ENCODE measurements at regions not wholly inside any gene's neighbourhood (a gene's known extent, or its start where the extent isn't known, plus 50 kb on each side); places are given as distances from the start of the nearest gene placed in this dataset.

GRCh38 chr12:90899456-90900182 is 55.4 kb downstream of the CCER1 start:
- H3K9me2 ChIP-seq (ENCODE audit: insufficient read depth, low read length) = no peaks in the 10 kb centered on the region
- H3K36me3 ChIP-seq (ENCODE audit: insufficient read depth, low read length) = no peaks in the 10 kb centered on the region
- no peak overlapping the region for H2AFZ ChIP-seq (ENCODE audit: low read depth, low read length)
- H3K4me3 ChIP-seq (ENCODE audit: low read length) = no peak overlapping the region
- no peaks in the 10 kb centered on the region for H3F3A ChIP-seq (ENCODE audit: insufficient read depth, low read length, poor library complexity, severe bottlenecking)
- H4K20me1 ChIP-seq (ENCODE audit: insufficient read depth) = no peaks in the 10 kb centered on the region
- no peak overlapping the region for H3K9ac ChIP-seq (ENCODE audit: low read length)
- H3K9me3 ChIP-seq (ENCODE audit: low read length) = no peaks in the 10 kb centered on the region
- H3K4me2 ChIP-seq (ENCODE audit: low read length) = no peak overlapping the region
- no peaks in the 10 kb centered on the region for H3K27me3 ChIP-seq (ENCODE audit: insufficient read depth, low read depth, low read length)
- TF ChIP-seq EP300 (conservative IDR thresholded peaks at IDR 0.05; ENCODE audit: poor library complexity, severe bottlenecking) = no peak
- TF ChIP-seq SMC3 (conservative IDR thresholded peaks at IDR 0.05; ENCODE audit: poor library complexity) = no peak
- TF ChIP-seq MXI1 (conservative IDR thresholded peaks at IDR 0.05; ENCODE audit: poor library complexity, severe bottlenecking) = no peak
- no peak for TF ChIP-seq RAD21 (conservative IDR thresholded peaks at IDR 0.05)
- no peak for TF ChIP-seq POLR2AphosphoS5 (IDR thresholded peaks at IDR 0.05)
- TF ChIP-seq TAF1 (IDR thresholded peaks at IDR 0.05; ENCODE audit: low read depth) = no peak
- no peak for TF ChIP-seq REST (IDR thresholded peaks at IDR 0.05; ENCODE audit: borderline replicate concordance)
- TF ChIP-seq CTCF (IDR thresholded peaks at IDR 0.05; ENCODE audit: poor library complexity, severe bottlenecking) = no peak
- H3K27ac ChIP-seq (ENCODE audit: low read length) = no peak overlapping the region
- no peaks in the 10 kb centered on the region for H3K79me2 ChIP-seq (replicated peaks; ENCODE audit: insufficient read depth, low read length)

GRCh38 chr12:90897986-90898385 is 57.0 kb downstream of the CCER1 start:
- no peaks in the 10 kb centered on the region for H3K9me2 ChIP-seq (ENCODE audit: insufficient read depth, low read length)
- H3K4me2 ChIP-seq (ENCODE audit: low read length) = no peak overlapping the region
- H3K27me3 ChIP-seq (ENCODE audit: insufficient read depth, low read depth, low read length) = no peaks in the 10 kb centered on the region
- no peaks in the 10 kb centered on the region for H4K20me1 ChIP-seq (ENCODE audit: insufficient read depth)
- TF ChIP-seq EZH2 (IDR thresholded peaks at IDR 0.05; ENCODE audit: borderline replicate concordance, insufficient read depth, low read length, poor library complexity, severe bottlenecking) (no peak), MXI1 (conservative IDR thresholded peaks at IDR 0.05; ENCODE audit: poor library complexity, severe bottlenecking) (no peak), TAF1 (IDR thresholded peaks at IDR 0.05; ENCODE audit: low read depth) (no peak), POLR2AphosphoS5 (IDR thresholded peaks at IDR 0.05) (no peak), RAD21 (conservative IDR thresholded peaks at IDR 0.05) (no peak), CTCF (IDR thresholded peaks at IDR 0.05; ENCODE audit: poor library complexity, severe bottlenecking) (no peak), SMC3 (conservative IDR thresholded peaks at IDR 0.05; ENCODE audit: poor library complexity) (no peak), EP300 (conservative IDR thresholded peaks at IDR 0.05; ENCODE audit: poor library complexity, severe bottlenecking) (no peak), REST (IDR thresholded peaks at IDR 0.05; ENCODE audit: borderline replicate concordance) (no peak)
- no peak overlapping the region for H3K27ac ChIP-seq (ENCODE audit: low read length)
- H2AFZ ChIP-seq (ENCODE audit: low read depth, low read length) = no peak overlapping the region
- no peaks in the 10 kb centered on the region for H3K79me2 ChIP-seq (replicated peaks; ENCODE audit: insufficient read depth, low read length)
- H3K4me3 ChIP-seq (ENCODE audit: low read length) = no peak overlapping the region
- no peaks in the 10 kb centered on the region for H3K36me3 ChIP-seq (ENCODE audit: insufficient read depth, low read length)
- H3F3A ChIP-seq (ENCODE audit: insufficient read depth, low read length, poor library complexity, severe bottlenecking) = no peaks in the 10 kb centered on the region
- H3K9me3 ChIP-seq (ENCODE audit: low read length) = no peaks in the 10 kb centered on the region
- H3K9ac ChIP-seq (ENCODE audit: low read length) = no peak overlapping the region

Measured in neural cell (in vitro differentiated cells).